Jurkat, Clone E6-1 (cell line): ENCODE measurements at regions not wholly inside any gene's neighbourhood (a gene's known extent, or its start where the extent isn't known, plus 50 kb on each side); places are given as distances from the start of the nearest gene placed in this dataset.
A peak's percentile ranks its signal among the peaks of the same experiment; 100 is the strongest.

Source experiments
- DNase-seq: peaks from one replicate; pipeline ENCODE4 v3.0.0-alpha.2; 2011; ENCODE audit warnings: low read depth, low spot score
- H3K4me3 ChIP-seq: 2 replicates; pipeline ENCODE4 v1.5.1; 2011; ENCODE audit warnings: mild to moderate bottlenecking, low read length, control low read depth, moderate library complexity

DNA sequence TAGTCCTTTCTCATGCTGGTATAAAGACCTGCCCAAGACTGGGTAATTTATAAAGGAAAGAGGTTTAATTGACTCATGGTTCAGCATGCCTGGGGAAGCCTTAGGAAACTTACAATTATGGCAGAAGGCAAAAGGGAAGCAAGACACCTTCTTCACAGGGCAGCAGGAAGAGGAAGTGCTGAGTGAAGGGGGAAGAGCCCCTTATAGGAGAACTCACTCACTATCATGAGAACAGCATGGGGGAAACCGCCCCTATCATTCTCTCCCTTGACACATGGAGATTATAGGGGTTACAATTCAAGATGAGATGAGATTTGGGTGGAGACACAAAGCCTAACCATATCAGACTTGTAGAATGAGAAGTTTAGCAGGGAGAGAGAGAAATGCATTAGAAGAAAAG lies 373.3 kb upstream of the DIAPH2 start:
- H3K4me3 ChIP-seq, result no peak overlapping the region
- DNase-seq, result no peak

- no peak for DNase-seq
Measured at GRCh38 chrX:96314985-96315384, 369.7 kb upstream of the DIAPH2 start.

GRCh38 chrX:96361844-96362243 lies 322.8 kb upstream of the DIAPH2 start:
- no peak overlapping the region for H3K4me3 ChIP-seq
- DNase-seq, result peak; percentile 27

More at GRCh38 chrX:96314985-96315384, 369.7 kb upstream of the DIAPH2 start:
- H3K4me3 ChIP-seq, result no peak overlapping the region

- no peak overlapping the region for H3K4me3 ChIP-seq
- DNase-seq, result peak; percentile 6
Measured at GRCh38 chrX:96372313-96373046, 312.2 kb upstream of the DIAPH2 start.

DNA sequence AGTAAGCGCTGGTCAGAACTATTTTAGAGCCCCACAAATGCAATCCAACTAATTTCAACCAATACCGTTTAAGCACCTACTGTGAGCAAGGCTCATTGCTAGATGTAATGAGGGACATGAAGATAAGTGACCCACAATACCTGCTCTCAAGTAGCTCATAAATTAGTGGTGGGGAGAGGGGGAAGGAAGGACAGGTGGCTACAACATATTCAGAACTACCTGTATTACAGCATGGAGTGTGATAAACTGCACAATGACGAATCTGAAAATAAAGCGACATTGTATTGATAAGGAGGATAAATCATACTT lies 311.6 kb upstream of the DIAPH2 start:
- no peak overlapping the region for H3K4me3 ChIP-seq
- DNase-seq, result no peak

GRCh38 chrX:96376266-96376665 lies 308.4 kb upstream of the DIAPH2 start:
- no peak for DNase-seq
- H3K4me3 ChIP-seq, result no peak overlapping the region

- DNase-seq, result no peak
- no peak overlapping the region for H3K4me3 ChIP-seq
Measured at GRCh38 chrX:96379951-96380350, 304.7 kb upstream of the DIAPH2 start.

GRCh38 chrX:96382018-96382417 lies 302.6 kb upstream of the DIAPH2 start:
- H3K4me3 ChIP-seq, result no peak overlapping the region
- no peak for DNase-seq

- no peak for DNase-seq
- no peak overlapping the region for H3K4me3 ChIP-seq
Measured at GRCh38 chrX:96383428-96383827, 301.2 kb upstream of the DIAPH2 start.

DNA sequence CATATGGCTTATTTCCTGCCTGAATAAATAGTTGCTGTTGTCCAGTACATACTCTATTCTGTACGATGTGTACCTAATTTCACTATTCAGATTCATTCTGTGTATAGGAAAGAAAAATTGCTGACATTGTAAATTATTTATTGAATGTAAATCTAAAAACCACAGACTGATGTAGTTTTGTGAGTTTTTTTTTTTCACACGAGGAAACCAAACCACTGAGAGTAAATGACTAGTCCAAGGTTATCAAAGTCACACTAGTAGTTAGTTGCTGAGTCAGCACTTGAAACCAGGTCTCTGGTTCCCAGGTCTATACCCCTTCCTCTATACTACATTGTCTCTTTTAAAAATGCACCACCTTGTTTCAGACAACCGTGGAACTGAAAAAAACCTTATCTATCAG lies 298.3 kb upstream of the DIAPH2 start:
- no peak overlapping the region for H3K4me3 ChIP-seq
- DNase-seq, result no peak

GRCh38 chrX:96386981-96387380 lies 297.7 kb upstream of the DIAPH2 start:
- no peak for DNase-seq

DNA sequence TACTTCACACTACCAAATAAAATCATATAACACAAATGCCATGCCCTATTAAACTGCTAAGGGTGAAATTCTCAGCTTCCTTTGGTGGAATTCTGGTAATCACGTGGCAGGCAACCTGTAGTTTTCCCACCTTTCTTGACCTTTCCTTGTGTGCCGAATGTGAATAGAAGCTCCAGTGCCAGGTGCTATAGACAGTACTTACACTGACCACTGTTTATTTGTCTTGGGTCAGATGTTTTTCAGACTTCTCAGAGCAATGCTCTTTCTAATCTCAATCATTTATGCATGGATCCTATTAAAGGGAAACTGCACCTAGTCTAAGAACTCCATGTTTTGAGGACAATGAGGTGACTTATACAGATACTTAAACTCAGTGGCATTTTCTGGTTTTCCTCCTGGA lies 296.8 kb upstream of the DIAPH2 start:
- H3K4me3 ChIP-seq, result no peak overlapping the region
- DNase-seq, result no peak

More at GRCh38 chrX:96386981-96387380, 297.7 kb upstream of the DIAPH2 start:
- no peak overlapping the region for H3K4me3 ChIP-seq

DNA sequence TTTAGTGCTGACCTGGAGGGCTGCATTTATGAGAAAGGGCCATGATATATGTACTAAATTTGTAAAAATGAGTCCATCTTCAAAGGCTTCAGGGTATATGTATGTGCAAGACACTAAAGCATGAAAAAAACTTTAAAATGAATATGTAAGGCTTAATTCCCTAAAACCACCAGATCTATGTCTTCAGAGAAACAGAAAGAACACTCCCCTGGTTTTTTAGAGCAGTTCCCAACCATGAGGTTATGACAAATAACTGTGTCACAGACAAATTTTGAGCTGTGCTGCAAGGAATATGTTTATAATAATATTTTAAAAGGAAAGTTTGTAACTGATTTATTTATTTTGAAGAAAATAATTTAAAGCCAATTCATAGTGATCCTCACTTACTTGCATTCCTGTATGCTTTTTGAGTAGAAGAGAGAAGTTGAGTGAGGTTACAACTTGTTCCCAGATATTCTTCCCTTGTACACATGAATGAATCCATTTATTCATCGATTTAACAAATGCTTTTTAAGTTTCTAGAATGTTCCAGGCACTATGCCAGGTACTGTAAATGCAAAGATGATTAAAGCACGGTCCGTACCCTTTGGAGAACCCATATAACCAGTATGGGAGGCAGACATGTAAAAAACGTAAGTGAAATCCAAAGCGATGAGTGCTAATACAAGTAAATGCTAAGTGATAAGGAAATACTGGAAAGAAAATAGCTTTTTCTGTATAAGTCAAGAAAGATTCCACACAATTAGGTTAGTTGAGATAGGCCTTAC lies 295.2 kb upstream of the DIAPH2 start:
- no peak overlapping the region for H3K4me3 ChIP-seq
- no peak for DNase-seq

GRCh38 chrX:96394598-96394997 lies 290.0 kb upstream of the DIAPH2 start:
- DNase-seq, result no peak
- H3K4me3 ChIP-seq, result no peak overlapping the region

DNA sequence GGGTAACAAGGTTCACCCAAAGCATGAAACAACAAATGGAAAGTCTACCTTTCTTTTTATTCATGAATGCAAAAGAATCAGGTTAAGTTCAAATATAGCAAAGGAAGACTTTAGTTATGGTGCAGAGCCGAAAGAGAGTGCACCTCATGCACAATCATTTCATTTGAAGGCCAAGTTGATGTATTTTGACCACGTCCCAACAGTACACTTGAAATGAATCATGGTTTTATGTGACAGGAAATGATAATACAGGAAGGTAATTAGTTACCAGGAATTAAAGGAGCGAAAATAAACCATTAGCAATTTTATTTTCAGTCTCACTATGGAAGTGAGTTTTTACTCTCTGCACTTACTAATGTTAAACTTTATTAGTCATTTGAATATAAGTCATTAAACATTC lies 281.2 kb upstream of the DIAPH2 start:
- DNase-seq, result no peak
- no peak overlapping the region for H3K4me3 ChIP-seq

GRCh38 chrX:96405842-96406241 lies 278.8 kb upstream of the DIAPH2 start:
- H3K4me3 ChIP-seq, result no peak overlapping the region
- no peak for DNase-seq

GRCh38 chrX:96407072-96407471 lies 277.6 kb upstream of the DIAPH2 start:
- DNase-seq, result no peak
- no peak overlapping the region for H3K4me3 ChIP-seq

DNA sequence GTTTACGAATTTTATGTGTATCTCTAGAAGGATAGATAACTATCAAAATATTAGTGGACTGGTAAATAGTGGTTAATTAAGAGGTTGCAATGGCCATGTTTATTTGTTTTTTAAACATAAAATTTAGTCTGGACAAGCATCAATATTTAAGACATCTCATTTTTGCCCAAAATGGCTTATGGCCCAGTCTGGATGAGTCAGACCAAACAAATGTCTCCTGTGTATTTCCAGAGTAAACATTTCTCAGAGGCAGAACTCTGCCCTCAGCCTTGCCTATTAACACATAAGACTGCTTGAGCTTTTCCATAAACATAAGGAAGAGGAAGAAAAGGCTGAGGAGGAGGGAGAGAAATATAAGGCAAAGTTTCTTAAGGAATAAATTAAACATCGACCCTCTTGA lies 277.1 kb upstream of the DIAPH2 start:
- H3K4me3 ChIP-seq, result no peak overlapping the region
- DNase-seq, result no peak

GRCh38 chrX:96407981-96408380 lies 276.7 kb upstream of the DIAPH2 start:
- H3K4me3 ChIP-seq, result no peak overlapping the region
- no peak for DNase-seq

DNA sequence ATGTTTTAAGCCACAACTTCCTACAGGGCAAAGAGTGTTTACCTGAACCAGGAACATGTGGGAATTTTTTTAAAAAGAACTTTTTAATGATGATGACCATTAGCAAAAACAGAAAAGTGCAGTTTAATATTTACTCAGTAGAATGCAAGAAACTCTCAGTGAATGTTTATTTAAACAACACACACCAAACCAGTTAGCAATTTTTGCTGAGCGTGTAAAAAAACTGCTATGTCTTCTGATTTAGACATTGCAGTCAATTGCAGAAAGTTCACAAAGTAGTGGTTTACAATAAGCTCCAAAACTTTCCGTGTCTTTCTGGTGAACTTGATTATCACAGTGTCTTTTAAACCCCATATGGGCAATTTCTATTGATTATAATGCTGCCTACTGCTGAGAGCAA lies 273.7 kb upstream of the DIAPH2 start:
- no peak overlapping the region for H3K4me3 ChIP-seq
- no peak for DNase-seq

- DNase-seq, result no peak
- H3K4me3 ChIP-seq, result no peak overlapping the region
Measured at GRCh38 chrX:96417695-96418094, 266.9 kb upstream of the DIAPH2 start.
